ENCODE measurements at regions not wholly inside any gene's neighbourhood (a gene's known extent, or its start where the extent isn't known, plus 50 kb on each side); places are given as distances from the start of the nearest gene placed in this dataset.

- TF ChIP-seq CTCF (IDR thresholded peaks at IDR 0.05; ENCODE audit: low read length), result no peak
- no peak for TF ChIP-seq EZH2 (IDR thresholded peaks at IDR 0.05; ENCODE audit: borderline replicate concordance, low read length)
Measured at GRCh38 chr7:28312948-28313347, 99.4 kb upstream of the CREB5 start.
